ENCODE measurements at regions not wholly inside any gene's neighbourhood (a gene's known extent, or its start where the extent isn't known, plus 50 kb on each side); places are given as distances from the start of the nearest gene placed in this dataset.

DNA sequence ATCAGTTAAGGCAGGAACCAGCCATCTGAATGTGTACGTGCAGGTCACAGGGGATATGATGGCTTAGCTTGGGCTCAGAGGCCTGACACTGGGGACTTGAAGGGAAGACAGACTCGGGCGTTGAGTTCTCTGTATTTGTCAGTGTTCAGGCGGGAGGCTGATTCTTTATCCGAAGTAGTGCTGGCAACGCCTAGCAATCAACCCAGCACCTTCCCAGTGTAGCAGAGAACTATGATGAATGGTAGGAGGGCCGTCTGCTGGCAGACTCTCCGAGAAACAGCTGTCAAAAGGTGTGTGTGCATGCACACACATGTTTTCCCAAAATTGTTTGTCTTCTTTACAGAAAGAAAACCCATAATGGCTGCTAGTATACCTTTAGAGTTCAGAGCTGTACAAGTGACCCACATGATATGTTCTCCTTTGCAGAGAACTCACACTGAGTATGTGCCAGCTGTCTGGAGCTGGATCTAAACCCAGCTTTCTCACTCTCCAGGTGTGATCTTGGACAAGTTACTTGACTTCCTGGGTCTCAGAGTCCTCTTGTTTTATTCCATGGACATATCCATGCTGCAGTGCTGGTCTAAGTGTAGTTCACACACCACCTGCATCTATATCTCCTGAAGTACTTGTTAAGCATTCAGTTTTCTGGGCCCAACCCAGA lies 74.5 kb upstream of the LARS2 start:
- no peaks in the 10 kb centered on the region; the same call in 2 of the 3 replicates for H3K9me3 ChIP-seq
- ATAC-seq, result no peak
- ChIA-PET CTCF (no interaction called here), POLR2A (no interaction called here)
- no peak overlapping the region for H3K27ac ChIP-seq
- WGBS (ENCODE audit: missing lambda C conversion rate), result 26% methylated on average over 8 of the region's 8 CpGs
- H3K4me3 ChIP-seq, result no peak overlapping the region
- H3K4me1 ChIP-seq, result no peaks in the 10 kb centered on the region
- no peak overlapping the region for H3K4me2 ChIP-seq
- FAIRE-seq, result no peak
- no peak for DNase-seq (ENCODE audit: low read depth in 1 of 2, low spot score in 1 of 2)
- TF ChIP-seq EP300 (IDR thresholded peaks at IDR 0.05) (no peak), ZC3H11A (IDR thresholded peaks at IDR 0.05) (no peak), JUN (IDR thresholded peaks at IDR 0.05) (no peak), RARB (CRISPR knock-in tag; IDR thresholded peaks at IDR 0.05) (no peak), PHF8 (IDR thresholded peaks at IDR 0.05; ENCODE audit: borderline replicate concordance, low read depth) (no peak), MYC (IDR thresholded peaks at IDR 0.05; ENCODE audit: borderline replicate concordance, low read length) (no peak), FOSL2 (IDR thresholded peaks at IDR 0.05) (no peak), FOSL2 (CRISPR knock-in tag; IDR thresholded peaks at IDR 0.05) (no peak), HEYL (CRISPR knock-in tag; IDR thresholded peaks at IDR 0.05) (no peak), CEBPB (IDR thresholded peaks at IDR 0.05) (no peak), POLR2AphosphoS2 (conservative IDR thresholded peaks at IDR 0.05; ENCODE audit: low read length) (no peak), CBX8 (IDR thresholded peaks at IDR 0.05) (no peak)
- TF ChIP-seq, protein P1, sequence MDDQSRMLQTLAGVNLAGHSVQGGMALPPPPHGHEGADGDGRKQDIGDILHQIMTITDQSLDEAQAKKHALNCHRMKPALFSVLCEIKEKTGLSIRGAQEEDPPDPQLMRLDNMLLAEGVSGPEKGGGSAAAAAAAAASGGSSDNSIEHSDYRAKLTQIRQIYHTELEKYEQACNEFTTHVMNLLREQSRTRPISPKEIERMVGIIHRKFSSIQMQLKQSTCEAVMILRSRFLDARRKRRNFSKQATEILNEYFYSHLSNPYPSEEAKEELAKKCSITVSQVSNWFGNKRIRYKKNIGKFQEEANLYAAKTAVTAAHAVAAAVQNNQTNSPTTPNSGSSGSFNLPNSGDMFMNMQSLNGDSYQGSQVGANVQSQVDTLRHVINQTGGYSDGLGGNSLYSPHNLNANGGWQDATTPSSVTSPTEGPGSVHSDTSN (IDR thresholded peaks at IDR 0.05), result no peak
- TF ChIP-seq, protein P2, sequence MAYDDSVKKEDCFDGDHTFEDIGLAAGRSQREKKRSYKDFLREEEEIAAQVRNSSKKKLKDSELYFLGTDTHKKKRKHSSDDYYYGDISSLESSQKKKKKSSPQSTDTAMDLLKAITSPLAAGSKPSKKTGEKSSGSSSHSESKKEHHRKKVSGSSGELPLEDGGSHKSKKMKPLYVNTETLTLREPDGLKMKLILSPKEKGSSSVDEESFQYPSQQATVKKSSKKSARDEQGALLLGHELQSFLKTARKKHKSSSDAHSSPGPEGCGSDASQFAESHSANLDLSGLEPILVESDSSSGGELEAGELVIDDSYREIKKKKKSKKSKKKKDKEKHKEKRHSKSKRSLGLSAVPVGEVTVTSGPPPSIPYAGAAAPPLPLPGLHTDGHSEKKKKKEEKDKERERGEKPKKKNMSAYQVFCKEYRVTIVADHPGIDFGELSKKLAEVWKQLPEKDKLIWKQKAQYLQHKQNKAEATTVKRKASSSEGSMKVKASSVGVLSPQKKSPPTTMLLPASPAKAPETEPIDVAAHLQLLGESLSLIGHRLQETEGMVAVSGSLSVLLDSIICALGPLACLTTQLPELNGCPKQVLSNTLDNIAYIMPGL (CRISPR knock-in tag; IDR thresholded peaks at IDR 0.05; ENCODE audit: borderline replicate concordance), result no peak
- TF ChIP-seq, protein P3, sequence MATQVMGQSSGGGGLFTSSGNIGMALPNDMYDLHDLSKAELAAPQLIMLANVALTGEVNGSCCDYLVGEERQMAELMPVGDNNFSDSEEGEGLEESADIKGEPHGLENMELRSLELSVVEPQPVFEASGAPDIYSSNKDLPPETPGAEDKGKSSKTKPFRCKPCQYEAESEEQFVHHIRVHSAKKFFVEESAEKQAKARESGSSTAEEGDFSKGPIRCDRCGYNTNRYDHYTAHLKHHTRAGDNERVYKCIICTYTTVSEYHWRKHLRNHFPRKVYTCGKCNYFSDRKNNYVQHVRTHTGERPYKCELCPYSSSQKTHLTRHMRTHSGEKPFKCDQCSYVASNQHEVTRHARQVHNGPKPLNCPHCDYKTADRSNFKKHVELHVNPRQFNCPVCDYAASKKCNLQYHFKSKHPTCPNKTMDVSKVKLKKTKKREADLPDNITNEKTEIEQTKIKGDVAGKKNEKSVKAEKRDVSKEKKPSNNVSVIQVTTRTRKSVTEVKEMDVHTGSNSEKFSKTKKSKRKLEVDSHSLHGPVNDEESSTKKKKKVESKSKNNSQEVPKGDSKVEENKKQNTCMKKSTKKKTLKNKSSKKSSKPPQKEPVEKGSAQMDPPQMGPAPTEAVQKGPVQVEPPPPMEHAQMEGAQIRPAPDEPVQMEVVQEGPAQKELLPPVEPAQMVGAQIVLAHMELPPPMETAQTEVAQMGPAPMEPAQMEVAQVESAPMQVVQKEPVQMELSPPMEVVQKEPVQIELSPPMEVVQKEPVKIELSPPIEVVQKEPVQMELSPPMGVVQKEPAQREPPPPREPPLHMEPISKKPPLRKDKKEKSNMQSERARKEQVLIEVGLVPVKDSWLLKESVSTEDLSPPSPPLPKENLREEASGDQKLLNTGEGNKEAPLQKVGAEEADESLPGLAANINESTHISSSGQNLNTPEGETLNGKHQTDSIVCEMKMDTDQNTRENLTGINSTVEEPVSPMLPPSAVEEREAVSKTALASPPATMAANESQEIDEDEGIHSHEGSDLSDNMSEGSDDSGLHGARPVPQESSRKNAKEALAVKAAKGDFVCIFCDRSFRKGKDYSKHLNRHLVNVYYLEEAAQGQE (IDR thresholded peaks at IDR 0.05), result no peak

DNA sequence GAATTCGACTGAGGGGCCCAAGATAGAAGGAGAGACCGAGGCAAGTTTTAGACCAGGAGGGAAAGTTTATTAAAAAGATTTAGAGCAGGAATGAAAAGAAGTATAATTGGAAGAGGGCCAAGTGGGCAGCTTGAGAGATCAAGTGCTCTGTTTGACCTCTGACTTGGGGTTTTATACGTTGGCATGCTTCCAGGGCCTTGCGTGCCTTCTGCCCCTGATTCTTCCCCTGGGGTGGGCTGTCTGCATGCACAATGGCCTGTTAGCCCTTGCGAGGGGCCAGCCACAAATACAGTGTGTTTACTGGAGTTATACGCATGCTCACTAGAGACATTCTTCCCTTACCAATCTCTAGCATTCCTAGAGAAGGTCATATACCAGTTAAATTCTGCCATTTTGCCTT lies 70.7 kb upstream of the LARS2 start:
- CTCF ChIA-PET, result interaction anchor here (0.7 kb wide), 1 partner anchor 761 kb away, joined by 3 read pairs; no protein-coding TSS in a partner anchor
- POLR2A ChIA-PET, result no interaction called here
- Histone ChIP-seq H3K4me2 (no peak overlapping the region), H3K4me1 (no peaks in the 10 kb centered on the region), H3K9me3 (no peaks in the 10 kb centered on the region; the same call in 2 of the 3 replicates), H3K4me3 (no peak overlapping the region), H3K27ac (no peak overlapping the region)
- ATAC-seq (no peak), DNase-seq (ENCODE audit: low read depth in 1 of 2, low spot score in 1 of 2) (no peak), FAIRE-seq (no peak)
- TF ChIP-seq HOXB5 (CRISPR knock-in tag; IDR thresholded peaks at IDR 0.05) (no peak), MYC (IDR thresholded peaks at IDR 0.05; ENCODE audit: borderline replicate concordance, low read length) (no peak), SMC3 (IDR thresholded peaks at IDR 0.05) (no peak), NPAS2 (CRISPR knock-in tag; IDR thresholded peaks at IDR 0.05; ENCODE audit: borderline replicate concordance) (no peak), POLR2A (IDR thresholded peaks at IDR 0.05; ENCODE audit: low read length) (no peak), EHMT2 (IDR thresholded peaks at IDR 0.05; ENCODE audit: low read depth) (no peak), ZSCAN20 (CRISPR knock-in tag; IDR thresholded peaks at IDR 0.05) (no peak), CHD2 (IDR thresholded peaks at IDR 0.05; ENCODE audit: low read length, partially characterized antibody) (no peak), CBX2 (IDR thresholded peaks at IDR 0.05; ENCODE audit: borderline replicate concordance, low read depth) (no peak), SREBF2 (IDR thresholded peaks at IDR 0.05) (no peak), HEYL (CRISPR knock-in tag; IDR thresholded peaks at IDR 0.05) (no peak), TFCP2L1 (CRISPR knock-in tag; IDR thresholded peaks at IDR 0.05) (no peak), PHF8 (IDR thresholded peaks at IDR 0.05; ENCODE audit: borderline replicate concordance, low read depth) (no peak), FOXS1 (CRISPR knock-in tag; IDR thresholded peaks at IDR 0.05) (no peak)
- TF ChIP-seq, protein P1 (IDR thresholded peaks at IDR 0.05), result no peak
- 49% methylated on average over 6 of the region's 6 CpGs for WGBS (ENCODE audit: missing lambda C conversion rate)

Data from A549 (cell line).